ENCODE measurements at regions not wholly inside any gene's neighbourhood (a gene's known extent, or its start where the extent isn't known, plus 50 kb on each side); places are given as distances from the start of the nearest gene placed in this dataset.

GRCh38 chrX:43553257-43553656, 102.8 kb upstream of the MAOA start:
- ATAC-seq (no peak), DNase-seq (no peak)
- POLR2A ChIA-PET: no interaction called here
- intact Hi-C loops (cut with micrococcal nuclease): no loop called here
- CTCF ChIA-PET: no interaction called here
- H3K27me3 Mint-ChIP-seq: no peaks in the 10 kb centered on the region
- H3K9me3 Mint-ChIP-seq: no peaks in the 10 kb centered on the region
- peaks cover 3% of the 10 kb centered on the region for H3K4me1 Mint-ChIP-seq (ENCODE audit: low read depth)
- no peak overlapping the region for H3K4me3 Mint-ChIP-seq
- H3K36me3 Mint-ChIP-seq (ENCODE audit: low read depth): no peaks in the 10 kb centered on the region
- H3K27ac Mint-ChIP-seq: no peak overlapping the region
- TF ChIP-seq, protein P1, sequence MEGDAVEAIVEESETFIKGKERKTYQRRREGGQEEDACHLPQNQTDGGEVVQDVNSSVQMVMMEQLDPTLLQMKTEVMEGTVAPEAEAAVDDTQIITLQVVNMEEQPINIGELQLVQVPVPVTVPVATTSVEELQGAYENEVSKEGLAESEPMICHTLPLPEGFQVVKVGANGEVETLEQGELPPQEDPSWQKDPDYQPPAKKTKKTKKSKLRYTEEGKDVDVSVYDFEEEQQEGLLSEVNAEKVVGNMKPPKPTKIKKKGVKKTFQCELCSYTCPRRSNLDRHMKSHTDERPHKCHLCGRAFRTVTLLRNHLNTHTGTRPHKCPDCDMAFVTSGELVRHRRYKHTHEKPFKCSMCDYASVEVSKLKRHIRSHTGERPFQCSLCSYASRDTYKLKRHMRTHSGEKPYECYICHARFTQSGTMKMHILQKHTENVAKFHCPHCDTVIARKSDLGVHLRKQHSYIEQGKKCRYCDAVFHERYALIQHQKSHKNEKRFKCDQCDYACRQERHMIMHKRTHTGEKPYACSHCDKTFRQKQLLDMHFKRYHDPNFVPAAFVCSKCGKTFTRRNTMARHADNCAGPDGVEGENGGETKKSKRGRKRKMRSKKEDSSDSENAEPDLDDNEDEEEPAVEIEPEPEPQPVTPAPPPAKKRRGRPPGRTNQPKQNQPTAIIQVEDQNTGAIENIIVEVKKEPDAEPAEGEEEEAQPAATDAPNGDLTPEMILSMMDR (IDR thresholded peaks at IDR 0.05): no peak

GRCh38 chrX:43556207-43556606, 99.9 kb upstream of the MAOA start:
- no peaks in the 10 kb centered on the region for H3K27me3 Mint-ChIP-seq
- POLR2A ChIA-PET: interaction anchor here (0.7 kb wide), 1 partner anchor 496 kb away, joined by 3 read pairs; no protein-coding TSS in a partner anchor
- TF ChIP-seq, protein P1 (IDR thresholded peaks at IDR 0.05): no peak

DNA sequence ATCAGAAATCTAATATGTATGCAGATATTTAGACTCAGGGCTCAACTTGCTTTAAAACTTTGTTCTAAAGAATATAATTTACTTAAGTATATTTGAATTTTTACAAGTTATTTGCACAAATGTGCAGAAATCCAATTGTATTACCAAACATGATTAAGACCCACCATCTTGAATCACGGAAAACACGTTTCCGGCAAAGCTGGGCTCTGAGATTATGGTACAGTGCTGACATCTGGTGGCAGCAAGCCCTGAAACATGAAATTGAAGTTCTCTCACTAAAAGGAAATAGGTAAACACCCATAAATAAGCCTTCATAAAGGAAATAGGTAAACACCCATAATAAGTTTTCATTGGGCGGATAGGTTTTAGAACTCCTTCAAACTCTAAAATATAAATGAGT, 98.3 kb upstream of the MAOA start:
- peaks cover 3% of the 10 kb centered on the region for H3K4me1 Mint-ChIP-seq (ENCODE audit: low read depth)
- POLR2A ChIA-PET: no interaction called here
- H3K4me3 Mint-ChIP-seq: no peak overlapping the region
- no peak overlapping the region for H3K27ac Mint-ChIP-seq
- TF ChIP-seq, protein P1 (IDR thresholded peaks at IDR 0.05): peak; percentile 56
- ATAC-seq (no peak), DNase-seq (peak; percentile 74)
- H3K27me3 Mint-ChIP-seq: no peaks in the 10 kb centered on the region
- CTCF ChIA-PET: interaction anchor here (0.5 to 2.1 kb wide), 4 partner anchors 14 to 209 kb away, joined by 3 to 5 read pairs (median 4); no protein-coding TSS in a partner anchor
- H3K36me3 Mint-ChIP-seq (ENCODE audit: low read depth): no peaks in the 10 kb centered on the region
- no peaks in the 10 kb centered on the region for H3K9me3 Mint-ChIP-seq
- intact Hi-C loops (cut with micrococcal nuclease): loop anchor here (5.0 kb wide), 1 partner anchor 210 kb away; no protein-coding TSS in a partner anchor

More at GRCh38 chrX:43556207-43556606, 99.9 kb upstream of the MAOA start:
- Mint-ChIP-seq H3K27ac (no peak overlapping the region), H3K36me3 (ENCODE audit: low read depth) (no peaks in the 10 kb centered on the region), H3K4me3 (no peak overlapping the region), H3K9me3 (no peaks in the 10 kb centered on the region), H3K4me1 (ENCODE audit: low read depth) (peaks cover 3% of the 10 kb centered on the region)
- no peak for DNase-seq
- intact Hi-C loops (cut with micrococcal nuclease): loop anchor here (5.0 kb wide), 1 partner anchor 209 kb away; no protein-coding TSS in a partner anchor
- CTCF ChIA-PET: interaction anchor here (2.1 kb wide), 1 partner anchor 207 kb away, joined by 5 read pairs; no protein-coding TSS in a partner anchor
- ATAC-seq: no peak

DNA sequence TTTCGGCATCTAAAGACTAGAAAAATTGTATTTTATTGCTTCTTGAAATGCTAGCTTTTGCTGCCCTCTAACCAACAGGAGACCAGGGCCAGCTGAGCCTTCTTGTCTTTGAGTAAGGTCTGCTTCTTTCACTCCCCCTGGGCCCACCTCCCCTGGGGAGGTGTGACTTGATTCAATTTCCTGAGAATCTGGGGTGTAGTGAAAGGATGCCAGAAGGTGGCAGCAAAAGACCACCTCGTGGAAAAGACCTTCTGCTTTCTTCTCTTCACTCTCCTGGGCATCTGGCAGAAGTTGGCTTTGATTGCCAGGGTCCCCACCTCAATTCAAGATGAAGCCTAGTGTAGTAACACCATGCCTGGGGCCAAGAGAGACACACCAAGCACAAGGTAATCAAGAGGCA, 96.5 kb upstream of the MAOA start:
- ChIA-PET POLR2A (no interaction called here), CTCF (interaction anchor here (0.8 to 1.9 kb wide), 4 partner anchors 11 to 210 kb away, joined by 3 to 7 read pairs (median 4); no protein-coding TSS in a partner anchor)
- H3K27ac Mint-ChIP-seq: no peak overlapping the region
- H3K4me1 Mint-ChIP-seq (ENCODE audit: low read depth): no peaks in the 10 kb centered on the region
- DNase-seq (peak; percentile 49), ATAC-seq (no peak)
- intact Hi-C loops (cut with micrococcal nuclease): loop anchor here (5.0 kb wide), 2 partner anchors 193 to 212 kb away; no protein-coding TSS in a partner anchor
- no peak overlapping the region for H3K4me3 Mint-ChIP-seq
- H3K9me3 Mint-ChIP-seq: no peaks in the 10 kb centered on the region
- H3K36me3 Mint-ChIP-seq (ENCODE audit: low read depth): no peaks in the 10 kb centered on the region
- H3K27me3 Mint-ChIP-seq: no peaks in the 10 kb centered on the region
- TF ChIP-seq, protein P1 (IDR thresholded peaks at IDR 0.05): peak; percentile 32

- TF ChIP-seq, protein P1 (IDR thresholded peaks at IDR 0.05): no peak
- H3K36me3 Mint-ChIP-seq (ENCODE audit: low read depth): no peaks in the 10 kb centered on the region
- POLR2A ChIA-PET: no interaction called here
- H3K27ac Mint-ChIP-seq: no peak overlapping the region
- intact Hi-C loops (cut with micrococcal nuclease): loop anchor here (5.0 kb wide), 1 partner anchor 192 kb away; no protein-coding TSS in a partner anchor
- H3K4me1 Mint-ChIP-seq (ENCODE audit: low read depth): no peaks in the 10 kb centered on the region
- H3K27me3 Mint-ChIP-seq: no peaks in the 10 kb centered on the region
- no peak for DNase-seq
- CTCF ChIA-PET: interaction anchor here (0.8 to 1.9 kb wide), 2 partner anchors 179 to 189 kb away, joined by 3 to 7 read pairs; no protein-coding TSS in a partner anchor
- no peaks in the 10 kb centered on the region for H3K9me3 Mint-ChIP-seq
- no peak overlapping the region for H3K4me3 Mint-ChIP-seq
- ATAC-seq: no peak
These were observed 95.7 kb upstream of the MAOA start for GRCh38 chrX:43560247-43560946.

Data from activated CD8-positive, alpha-beta T cell treated with anti-CD3 and anti-CD28 coated beads for 36 hours (primary cell).